Esophagus squamous epithelium (tissue), 4 donors: ENCODE measurements at regions not wholly inside any gene's neighbourhood (a gene's known extent, or its start where the extent isn't known, plus 50 kb on each side); places are given as distances from the start of the nearest gene placed in this dataset.

Source experiments
- POLR2A ChIP-seq, 4 donors: fragments of 450-650 bp; IDR thresholded peaks; one replicate each; pipeline ENCODE4 v1.6.1; 2017; ENCODE audit warnings: antibody characterized with exemption in 4 of 4, mild to moderate bottlenecking in 4 of 4, moderate library complexity in 3 of 4
- TF ChIP-seq, protein P1 (sequence below), 6 experiments: fragments of 450-650 bp in 4 of 6; fragments of 200-600 bp in 2 of 6; sonication (generic) in 2 of 6; IDR thresholded peaks; one replicate each; pipeline ENCODE4 v1.5.1; 2016 to 2019; ENCODE audit warnings: antibody characterized with exemption in 6 of 6, mild to moderate bottlenecking in 4 of 6, moderate library complexity in 4 of 6

DNA sequence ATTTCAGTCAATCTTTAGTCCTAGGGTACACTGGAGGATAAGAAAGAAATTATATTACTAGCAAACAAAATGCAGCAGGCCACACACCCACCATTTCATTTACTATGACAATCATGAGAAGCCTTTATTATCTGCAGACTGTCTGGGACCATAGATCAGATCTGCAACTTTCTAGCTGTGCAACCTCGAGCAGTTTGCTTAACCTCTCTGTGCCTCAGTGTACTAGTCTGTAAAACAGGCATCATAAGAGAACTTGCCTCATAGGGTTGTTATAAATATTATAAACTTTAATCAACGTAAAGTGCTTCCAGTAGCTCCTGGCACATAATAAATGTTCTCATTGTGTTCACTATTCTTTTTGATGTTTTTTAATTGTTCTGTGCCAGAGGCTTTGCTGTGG lies 128.2 kb upstream of the C1QTNF7 start:
- TF ChIP-seq, protein P1, sequence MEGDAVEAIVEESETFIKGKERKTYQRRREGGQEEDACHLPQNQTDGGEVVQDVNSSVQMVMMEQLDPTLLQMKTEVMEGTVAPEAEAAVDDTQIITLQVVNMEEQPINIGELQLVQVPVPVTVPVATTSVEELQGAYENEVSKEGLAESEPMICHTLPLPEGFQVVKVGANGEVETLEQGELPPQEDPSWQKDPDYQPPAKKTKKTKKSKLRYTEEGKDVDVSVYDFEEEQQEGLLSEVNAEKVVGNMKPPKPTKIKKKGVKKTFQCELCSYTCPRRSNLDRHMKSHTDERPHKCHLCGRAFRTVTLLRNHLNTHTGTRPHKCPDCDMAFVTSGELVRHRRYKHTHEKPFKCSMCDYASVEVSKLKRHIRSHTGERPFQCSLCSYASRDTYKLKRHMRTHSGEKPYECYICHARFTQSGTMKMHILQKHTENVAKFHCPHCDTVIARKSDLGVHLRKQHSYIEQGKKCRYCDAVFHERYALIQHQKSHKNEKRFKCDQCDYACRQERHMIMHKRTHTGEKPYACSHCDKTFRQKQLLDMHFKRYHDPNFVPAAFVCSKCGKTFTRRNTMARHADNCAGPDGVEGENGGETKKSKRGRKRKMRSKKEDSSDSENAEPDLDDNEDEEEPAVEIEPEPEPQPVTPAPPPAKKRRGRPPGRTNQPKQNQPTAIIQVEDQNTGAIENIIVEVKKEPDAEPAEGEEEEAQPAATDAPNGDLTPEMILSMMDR (IDR thresholded peaks at IDR 0.05), result no peak
- no peak for TF ChIP-seq POLR2A (IDR thresholded peaks at IDR 0.05)
